B cell (primary cell): ENCODE measurements at regions not wholly inside any gene's neighbourhood (a gene's known extent, or its start where the extent isn't known, plus 50 kb on each side); places are given as distances from the start of the nearest gene placed in this dataset.

Experiments used
- ATAC-seq: fragments of 200-7000 bp; cut with Tn5 transposase; one replicate; pipeline ENCODE4 v1.10.0; 2021; ENCODE audit warnings: low read depth, mild to moderate bottlenecking, moderate number of reproducible peaks, moderate library complexity
- CTCF ChIA-PET: fragments of 350-600 bp; sonication (Branson Sonifier 250); formaldehyde crosslinking; loops from one replicate; lab custom pipeline; 2021; ENCODE audit warnings: antibody characterized with exemption, inconsistent platforms; lab: Charles Lee
- POLR2A ChIA-PET: fragments of 350-600 bp; sonication (Branson Sonifier 250); formaldehyde crosslinking; loops from one replicate; lab custom pipeline; 2021; ENCODE audit warnings: antibody characterized with exemption; lab: Charles Lee
- DNase-seq: peaks from one replicate; pipeline ENCODE4 v3.0.0; 2013
- H2AFZ ChIP-seq: 2 replicates; pipeline ENCODE4 v1.6.1; 2012; ENCODE audit warnings: mild to moderate bottlenecking, low read depth, low read length; ENCODE audit not compliant: insufficient read depth, poor library complexity, severe bottlenecking
- H3K27ac ChIP-seq, 2 donors: 1 replicate in 1 of 2; 2 replicates in 1 of 2; pipeline ENCODE4 v1.5.1; 2012 to 2013; ENCODE audit warnings: low read length in 2 of 2, mild to moderate bottlenecking in 2 of 2, moderate library complexity in 1 of 2
- H3K27me3 ChIP-seq, 4 experiments: fragments of 200-600 bp in 1 of 4; sonication (generic) in 1 of 4; replicated peaks in 1 of 4; 1 replicate in 2 of 4; 2 replicates in 2 of 4; pipeline versions ENCODE4 v1.6.1 to v1.7.0; 2013 to 2016; ENCODE audit warnings: low read length in 3 of 4, mild to moderate bottlenecking in 2 of 4, mixed read lengths in 1 of 4, moderate library complexity in 1 of 4; ENCODE audit not compliant: insufficient read depth in 4 of 4, control insufficient read depth in 3 of 4; ENCODE audit errors: control extremely low read depth in 1 of 4
- H3K36me3 ChIP-seq, 2 experiments: replicated peaks in 1 of 2; 1 replicate in 1 of 2; 2 replicates in 1 of 2; pipeline versions ENCODE4 v1.6.1 to v1.7.1; 2013; ENCODE audit warnings: low read length in 1 of 2; ENCODE audit not compliant: insufficient read depth in 2 of 2, control insufficient read depth in 1 of 2; ENCODE audit errors: control extremely low read depth in 1 of 2, extremely low read depth in 1 of 2
- H3K4me1 ChIP-seq, 2 donors: fragments of 200-600 bp in 1 of 2; sonication (generic) in 1 of 2; 1 replicate in 1 of 2; 2 replicates in 1 of 2; pipeline versions ENCODE4 v1.5.1 to v1.6.1; 2013 to 2017; ENCODE audit warnings: low read length in 2 of 2; ENCODE audit not compliant: control insufficient read depth in 2 of 2, insufficient read depth in 2 of 2
- H3K4me2 ChIP-seq: replicated peaks from 2 replicates; pipeline ENCODE3; 2012; ENCODE audit warnings: mild to moderate bottlenecking, low read depth, low read length; ENCODE audit not compliant: poor library complexity, severe bottlenecking
- H3K4me3 ChIP-seq, 5 experiments: fragments of 200-600 bp in 1 of 5; sonication (generic) in 1 of 5; 1 replicate in 3 of 5; 2 replicates in 2 of 5; pipeline versions ENCODE4 v1.5.1 to v1.7.0; 2011 to 2016; ENCODE audit warnings: low read length in 4 of 5, mild to moderate bottlenecking in 4 of 5, low read depth in 2 of 5, control low read depth in 1 of 5, moderate library complexity in 1 of 5; ENCODE audit not compliant: insufficient read depth in 1 of 5; ENCODE audit errors: control extremely low read depth in 1 of 5, extremely low read depth in 1 of 5
- H3K79me2 ChIP-seq: fragments of 200-600 bp; sonication (generic); one replicate; pipeline ENCODE4 v1.6.0; 2016; ENCODE audit warnings: low read length; ENCODE audit not compliant: control insufficient read depth, insufficient read depth
- H3K9ac ChIP-seq: fragments of 200-600 bp; sonication (generic); 2 replicates; pipeline ENCODE4 v1.6.1; 2017; ENCODE audit warnings: mild to moderate bottlenecking, low read length, moderate library complexity
- H3K9me3 ChIP-seq, 3 donors: one replicate each; pipeline versions ENCODE4 v1.6.1 to v1.7.1; 2013; ENCODE audit warnings: low read length in 2 of 3; ENCODE audit not compliant: control insufficient read depth in 2 of 3, insufficient read depth in 1 of 3; ENCODE audit errors: control extremely low read depth in 1 of 3
- H4K20me1 ChIP-seq: 2 replicates; pipeline ENCODE4 v1.6.0; 2012; ENCODE audit warnings: mild to moderate bottlenecking, low read length; ENCODE audit not compliant: insufficient read depth, control insufficient read depth, poor library complexity, severe bottlenecking
- H3K27ac Mint-ChIP-seq: one replicate; pipeline ENCODE4 v1.8.0; 2021; ENCODE audit warnings: mixed read lengths
- H3K27me3 Mint-ChIP-seq: one replicate; pipeline ENCODE4 v1.8.0; 2021; ENCODE audit warnings: mixed read lengths
- H3K4me1 Mint-ChIP-seq: one replicate; pipeline ENCODE4 v1.8.0; 2021; ENCODE audit warnings: mixed read lengths
- H3K4me3 Mint-ChIP-seq: one replicate; pipeline ENCODE4 v1.8.0; 2021; ENCODE audit warnings: mixed read lengths
- H3K9me3 Mint-ChIP-seq: one replicate; pipeline ENCODE4 v1.8.0; 2022; ENCODE audit warnings: mixed read lengths; ENCODE audit not compliant: insufficient read depth
- EZH2 ChIP-seq: IDR thresholded peaks from 2 replicates; pipeline ENCODE4 v1.6.1; 2012; ENCODE audit warnings: borderline replicate concordance, low read depth, mild to moderate bottlenecking, moderate library complexity, low read length; ENCODE audit not compliant: insufficient read depth, poor library complexity, severe bottlenecking
- WGBS: methylation state at CpG from one replicate; pipeline ENCODE4 v1.1.5; 2013; ENCODE audit warnings: missing lambda C conversion rate; ENCODE audit not compliant: insufficient coverage; 5-methylcytosine and 5-hydroxymethylcytosine counted together
- intact Hi-C: fragments of 100-400 bp; cut with micrococcal nuclease; formaldehyde crosslinking; loops from one replicate; pipeline ENCODE4 v1.10.0; 2022
- TF ChIP-seq, protein P1 (sequence below): fragments of 200-600 bp; IDR thresholded peaks from one replicate; pipeline ENCODE4 v1.8.0; 2022; ENCODE audit warnings: antibody characterized with exemption, mild to moderate bottlenecking

DNA sequence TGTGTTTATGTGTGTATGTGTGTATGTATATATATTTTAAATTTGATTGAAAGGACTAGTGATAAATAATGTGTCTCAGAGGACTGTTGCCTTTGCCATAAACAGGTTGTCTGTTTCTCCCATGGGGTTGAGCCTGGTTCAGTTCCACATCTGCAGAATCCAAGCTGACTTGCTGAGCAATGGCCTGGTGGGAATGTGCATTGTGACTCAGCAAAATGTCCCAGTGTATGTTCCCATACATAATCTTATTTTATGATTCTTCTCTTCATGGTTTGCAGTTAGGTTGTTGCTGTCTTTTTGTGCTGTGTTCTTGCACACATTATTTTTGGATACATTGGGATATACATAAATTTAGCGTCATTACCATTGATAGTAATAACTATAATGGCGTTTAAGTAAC, 115.6 kb upstream of the SLC24A3 start:
- Histone ChIP-seq H3K27ac (no peak overlapping the region), H3K27me3 (no peaks in the 10 kb centered on the region), H2AFZ (no peak overlapping the region), H3K36me3 (no peaks in the 10 kb centered on the region), H3K4me1 (no peaks in the 10 kb centered on the region), H3K79me2 (no peaks in the 10 kb centered on the region), H3K9ac (no peak overlapping the region), H3K4me3 (no peak overlapping the region), H3K4me2 (no peak overlapping the region), H3K9me3 (no peaks in the 10 kb centered on the region), H4K20me1 (no peaks in the 10 kb centered on the region)
- Mint-ChIP-seq H3K27me3 (no peaks in the 10 kb centered on the region), H3K4me3 (no peak overlapping the region), H3K27ac (no peak overlapping the region), H3K9me3 (no peaks in the 10 kb centered on the region), H3K4me1 (no peaks in the 10 kb centered on the region)
- TF ChIP-seq, protein P1, sequence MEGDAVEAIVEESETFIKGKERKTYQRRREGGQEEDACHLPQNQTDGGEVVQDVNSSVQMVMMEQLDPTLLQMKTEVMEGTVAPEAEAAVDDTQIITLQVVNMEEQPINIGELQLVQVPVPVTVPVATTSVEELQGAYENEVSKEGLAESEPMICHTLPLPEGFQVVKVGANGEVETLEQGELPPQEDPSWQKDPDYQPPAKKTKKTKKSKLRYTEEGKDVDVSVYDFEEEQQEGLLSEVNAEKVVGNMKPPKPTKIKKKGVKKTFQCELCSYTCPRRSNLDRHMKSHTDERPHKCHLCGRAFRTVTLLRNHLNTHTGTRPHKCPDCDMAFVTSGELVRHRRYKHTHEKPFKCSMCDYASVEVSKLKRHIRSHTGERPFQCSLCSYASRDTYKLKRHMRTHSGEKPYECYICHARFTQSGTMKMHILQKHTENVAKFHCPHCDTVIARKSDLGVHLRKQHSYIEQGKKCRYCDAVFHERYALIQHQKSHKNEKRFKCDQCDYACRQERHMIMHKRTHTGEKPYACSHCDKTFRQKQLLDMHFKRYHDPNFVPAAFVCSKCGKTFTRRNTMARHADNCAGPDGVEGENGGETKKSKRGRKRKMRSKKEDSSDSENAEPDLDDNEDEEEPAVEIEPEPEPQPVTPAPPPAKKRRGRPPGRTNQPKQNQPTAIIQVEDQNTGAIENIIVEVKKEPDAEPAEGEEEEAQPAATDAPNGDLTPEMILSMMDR = no peak
- TF ChIP-seq EZH2 = no peak
- ATAC-seq = no peak
- CTCF ChIA-PET = no interaction called here
- DNase-seq = no peak
- POLR2A ChIA-PET = no interaction called here
- intact Hi-C loops = no loop called here
- no CpG with 5 or more reads among the region's 2 CpGs for WGBS

DNA sequence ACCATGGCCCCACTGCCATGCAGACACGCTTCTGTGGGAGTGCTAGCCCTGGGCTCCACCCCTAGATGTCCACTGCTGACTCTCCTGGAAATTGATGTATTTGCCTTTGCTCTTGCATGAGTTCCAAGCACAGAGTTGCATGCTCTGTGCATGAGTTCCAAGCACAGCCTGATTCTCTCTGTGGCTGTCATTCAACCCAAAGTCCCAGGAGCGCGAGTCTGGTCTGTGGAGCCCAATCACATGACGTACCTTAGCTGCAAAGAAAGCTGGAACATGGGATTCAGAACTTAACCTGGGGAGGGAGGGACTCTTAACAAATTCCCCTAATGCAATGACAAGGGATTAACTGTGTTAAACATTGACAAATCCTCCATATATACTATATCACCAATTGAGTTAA, 114.3 kb upstream of the SLC24A3 start:
- no peaks in the 10 kb centered on the region for H3K79me2 ChIP-seq
- CTCF ChIA-PET = no interaction called here
- no peaks in the 10 kb centered on the region for H3K27me3 ChIP-seq
- H3K9me3 ChIP-seq = peaks cover 0 to 3% (median 0%) of the 10 kb centered on the region in 3 donors
- ATAC-seq (no peak), DNase-seq (no peak)
- H3K27ac ChIP-seq = no peak overlapping the region
- TF ChIP-seq, protein P1 = no peak
- TF ChIP-seq EZH2 = no peak
- H3K4me2 ChIP-seq = no peak overlapping the region
- Mint-ChIP-seq H3K27me3 (no peaks in the 10 kb centered on the region), H3K27ac (no peak overlapping the region), H3K4me3 (no peak overlapping the region), H3K9me3 (no peaks in the 10 kb centered on the region), H3K4me1 (no peaks in the 10 kb centered on the region)
- no peaks in the 10 kb centered on the region for H4K20me1 ChIP-seq
- H3K36me3 ChIP-seq = no peaks in the 10 kb centered on the region
- H3K9ac ChIP-seq = no peak overlapping the region
- no peak overlapping the region for H3K4me3 ChIP-seq
- intact Hi-C loops = no loop called here
- H2AFZ ChIP-seq = no peak overlapping the region
- 94% methylated on average over 3 of the region's 4 CpGs for WGBS
- POLR2A ChIA-PET = no interaction called here
- H3K4me1 ChIP-seq = no peaks in the 10 kb centered on the region
